ENCODE measurements at regions not wholly inside any gene's neighbourhood (a gene's known extent, or its start where the extent isn't known, plus 50 kb on each side); places are given as distances from the start of the nearest gene placed in this dataset.

- ChIA-PET POLR2A (no interaction called here), CTCF (interaction anchor here (0.6 kb wide), 1 partner anchor 293 kb away, joined by 4 read pairs; no protein-coding TSS in a partner anchor)
- no peaks in the 10 kb centered on the region for H3K36me3 ChIP-seq (ENCODE audit: control insufficient read depth in 2 of 2, insufficient read depth in 1 of 2, low read length in 2 of 2)
- no peaks in the 10 kb centered on the region for H3K9me3 ChIP-seq (ENCODE audit: control insufficient read depth, insufficient read depth, low read depth, low read length)
- H3K4me1 ChIP-seq (ENCODE audit: control insufficient read depth, insufficient read depth, low read length), result no peaks in the 10 kb centered on the region
- H3K27ac ChIP-seq (ENCODE audit: extremely low read depth, low read depth, low read length), result no peak overlapping the region
- no peak overlapping the region for H3K4me3 ChIP-seq (ENCODE audit: low read depth, low read length)
- no peak for TF ChIP-seq TRIM28 (IDR thresholded peaks at IDR 0.05; ENCODE audit: borderline replicate concordance, low read length)
- no peak for TF ChIP-seq ZNF24 (tag by site-specific recombination; IDR thresholded peaks at IDR 0.05)
- no peak for TF ChIP-seq PRDM4 (tag by site-specific recombination; IDR thresholded peaks at IDR 0.05)
- no peak for TF ChIP-seq ZNF626 (tag by site-specific recombination; IDR thresholded peaks at IDR 0.05)
- TF ChIP-seq ZNF521 (tag by site-specific recombination; IDR thresholded peaks at IDR 0.05), result no peak
- no peak for TF ChIP-seq ZBTB49 (tag by site-specific recombination; IDR thresholded peaks at IDR 0.05; ENCODE audit: low read depth)
- TF ChIP-seq KLF1 (tag by site-specific recombination; IDR thresholded peaks at IDR 0.05), result no peak
- TF ChIP-seq HOXC10 (CRISPR knock-in tag; IDR thresholded peaks at IDR 0.05), result no peak
These were observed 118.4 kb upstream of the IRX5 start for GRCh38 chr16:54812229-54812628.

- no peaks in the 10 kb centered on the region for H3K9me3 ChIP-seq (ENCODE audit: control insufficient read depth, insufficient read depth, low read depth, low read length)
- ChIA-PET CTCF (no interaction called here), POLR2A (no interaction called here)
- no peaks in the 10 kb centered on the region for H3K4me1 ChIP-seq (ENCODE audit: control insufficient read depth, insufficient read depth, low read length)
- H3K4me3 ChIP-seq (ENCODE audit: low read depth, low read length), result no peak overlapping the region
- H3K36me3 ChIP-seq (ENCODE audit: control insufficient read depth in 2 of 2, insufficient read depth in 1 of 2, low read length in 2 of 2), result no peaks in the 10 kb centered on the region
- no peak for TF ChIP-seq KLF1 (tag by site-specific recombination; IDR thresholded peaks at IDR 0.05)
- TF ChIP-seq GLIS2 (tag by site-specific recombination; IDR thresholded peaks at IDR 0.05), result no peak
- TF ChIP-seq ZNF248 (tag by site-specific recombination; IDR thresholded peaks at IDR 0.05), result no peak
- TF ChIP-seq TCF7L2 (IDR thresholded peaks at IDR 0.05; ENCODE audit: borderline replicate concordance, low read depth, low read length), result no peak
- no peak overlapping the region for H3K27ac ChIP-seq (ENCODE audit: extremely low read depth, low read depth, low read length)
These were observed 121.8 kb upstream of the IRX5 start for GRCh38 chr16:54808890-54809289.

GRCh38 chr16:54806881-54807360, 123.7 kb upstream of the IRX5 start:
- Histone ChIP-seq H3K27ac (ENCODE audit: extremely low read depth, low read depth, low read length) (no peak overlapping the region), H3K9me3 (ENCODE audit: control insufficient read depth, insufficient read depth, low read depth, low read length) (no peaks in the 10 kb centered on the region), H3K36me3 (ENCODE audit: control insufficient read depth in 2 of 2, insufficient read depth in 1 of 2, low read length in 2 of 2) (no peaks in the 10 kb centered on the region), H3K4me1 (ENCODE audit: control insufficient read depth, insufficient read depth, low read length) (no peaks in the 10 kb centered on the region), H3K4me3 (ENCODE audit: low read depth, low read length) (no peak overlapping the region)
- ChIA-PET POLR2A (no interaction called here), CTCF (interaction anchor here (0.6 kb wide), 2 partner anchors 17 to 537 kb away, joined by 3 read pairs; no protein-coding TSS in a partner anchor)
- no peak for TF ChIP-seq ZNF155 (tag by site-specific recombination; IDR thresholded peaks at IDR 0.05)
- no peak for TF ChIP-seq ZNF175 (tag by site-specific recombination; IDR thresholded peaks at IDR 0.05)
- no peak for TF ChIP-seq ZNF654 (tag by site-specific recombination; IDR thresholded peaks at IDR 0.05; ENCODE audit: low read depth)
- no peak for TF ChIP-seq ZNF362 (tag by site-specific recombination; IDR thresholded peaks at IDR 0.05)
- TF ChIP-seq ZNF341 (tag by site-specific recombination; IDR thresholded peaks at IDR 0.05; ENCODE audit: low read depth), result no peak
- no peak for TF ChIP-seq KLF16 (tag by site-specific recombination; IDR thresholded peaks at IDR 0.05)
- no peak for TF ChIP-seq ZBTB7A (tag by site-specific recombination; IDR thresholded peaks at IDR 0.05; ENCODE audit: low read depth)
- no peak for TF ChIP-seq ZNF146 (tag by site-specific recombination; IDR thresholded peaks at IDR 0.05)
- TF ChIP-seq ZFP37 (tag by site-specific recombination; IDR thresholded peaks at IDR 0.05), result no peak
- no peak for TF ChIP-seq ZNF324 (tag by site-specific recombination; IDR thresholded peaks at IDR 0.05)
- no peak for TF ChIP-seq ZNF2 (tag by site-specific recombination; IDR thresholded peaks at IDR 0.05)
- TF ChIP-seq ZNF830 (tag by site-specific recombination; IDR thresholded peaks at IDR 0.05; ENCODE audit: low read depth), result no peak
- no peak for TF ChIP-seq INSM2 (tag by site-specific recombination; IDR thresholded peaks at IDR 0.05)
- no peak for TF ChIP-seq ZNF544 (tag by site-specific recombination; IDR thresholded peaks at IDR 0.05)
- TF ChIP-seq ZNF266 (tag by site-specific recombination; IDR thresholded peaks at IDR 0.05; ENCODE audit: low read depth), result no peak
